HG03558 (cell line): ENCODE measurements at regions not wholly inside any gene's neighbourhood (a gene's known extent, or its start where the extent isn't known, plus 50 kb on each side); places are given as distances from the start of the nearest gene placed in this dataset.
"Not testable (repeated sequence)": the region's sequence is repeated elsewhere in the genome, so short reads cannot be mapped to it uniquely, and the experiment has no call there.

Experiments used
- ATAC-seq: cut with Tn5 transposase; IDR thresholded peaks from one replicate; pipeline ENCODE4 v1.9.1; 2021; ENCODE audit warnings: moderate number of reproducible peaks; ENCODE audit not compliant: unreplicated experiment; ENCODE audit errors: extremely low read depth

DNA sequence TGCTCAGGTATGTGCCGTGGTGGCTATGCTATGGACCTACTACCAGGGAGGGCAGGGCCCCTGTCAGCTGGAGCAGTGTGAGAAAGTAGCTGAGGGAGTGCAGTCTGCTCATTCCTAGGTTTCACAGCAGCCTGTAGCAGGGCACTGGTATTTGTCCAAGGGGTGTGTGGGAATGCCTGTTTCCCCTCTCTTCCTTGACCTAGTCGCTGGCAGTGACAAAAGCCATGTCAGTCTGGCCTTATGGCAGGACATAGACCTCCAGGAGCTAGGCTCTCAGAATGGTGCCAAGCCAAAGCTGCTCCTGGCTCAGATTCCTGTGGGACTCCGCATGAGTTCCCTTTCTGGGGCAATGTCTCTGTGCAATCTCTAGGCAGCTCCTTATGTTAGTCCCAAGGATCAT is 253.9 kb upstream of the TYRP1 start:
- ATAC-seq: no peak

DNA sequence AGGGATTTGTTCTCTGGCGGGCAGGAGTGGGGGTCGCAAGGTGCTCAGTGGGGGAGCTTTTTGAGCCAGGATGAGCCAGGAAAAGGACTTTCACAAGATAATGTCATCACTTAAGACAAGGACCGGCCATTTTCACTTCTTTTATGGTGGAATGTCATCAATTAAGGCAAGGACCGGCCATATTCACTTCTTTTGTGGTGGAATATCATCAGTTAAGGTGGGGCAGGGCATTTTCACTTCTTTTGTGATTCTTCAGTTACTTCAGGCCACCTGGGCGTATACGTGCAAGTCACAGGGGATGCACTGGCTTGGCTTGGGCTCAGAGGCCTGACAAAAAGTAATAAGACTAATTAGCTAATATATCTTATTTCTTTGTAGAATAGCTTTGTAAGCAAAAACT is 252.1 kb upstream of the TYRP1 start:
- not testable (repeated sequence) for ATAC-seq

DNA sequence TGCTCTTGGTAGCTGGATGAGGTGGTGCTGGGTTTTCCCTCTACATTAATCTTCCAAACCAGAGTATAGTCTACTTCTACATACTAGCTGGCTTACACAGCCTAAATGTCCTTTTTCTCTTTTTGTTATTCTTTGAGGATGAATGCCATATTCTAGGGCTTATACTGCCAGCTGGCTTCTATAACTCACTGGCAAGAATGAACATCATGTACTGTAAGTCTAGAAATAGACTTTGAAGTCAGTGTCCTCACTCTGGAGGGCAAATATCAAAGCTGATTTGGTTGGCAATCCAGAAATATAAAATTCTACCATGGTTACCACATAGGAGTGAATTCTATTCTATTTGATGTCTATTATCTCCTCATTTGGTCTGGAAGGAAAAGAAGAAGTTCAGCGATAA is 251.7 kb upstream of the TYRP1 start:
- ATAC-seq: no peak

DNA sequence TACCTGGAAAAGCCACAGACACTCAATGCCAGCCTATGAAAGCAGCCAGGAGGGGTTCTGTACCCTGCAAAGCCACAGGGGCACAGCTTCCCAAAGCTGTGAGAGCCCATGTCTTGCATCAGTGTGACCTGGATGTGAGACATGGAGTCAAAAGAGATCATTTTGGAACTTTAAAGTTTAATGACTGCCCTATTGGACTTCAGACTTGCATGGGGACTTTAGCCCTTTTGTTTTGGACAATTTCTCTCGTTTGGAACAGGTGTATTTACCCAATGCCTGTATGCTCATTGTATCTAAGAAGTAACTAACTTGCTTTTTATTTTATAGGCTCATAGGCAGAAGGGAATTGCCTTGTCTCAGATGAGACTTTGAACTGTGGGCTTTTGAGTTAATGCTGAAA is 244.9 kb upstream of the TYRP1 start:
- no peak for ATAC-seq

DNA sequence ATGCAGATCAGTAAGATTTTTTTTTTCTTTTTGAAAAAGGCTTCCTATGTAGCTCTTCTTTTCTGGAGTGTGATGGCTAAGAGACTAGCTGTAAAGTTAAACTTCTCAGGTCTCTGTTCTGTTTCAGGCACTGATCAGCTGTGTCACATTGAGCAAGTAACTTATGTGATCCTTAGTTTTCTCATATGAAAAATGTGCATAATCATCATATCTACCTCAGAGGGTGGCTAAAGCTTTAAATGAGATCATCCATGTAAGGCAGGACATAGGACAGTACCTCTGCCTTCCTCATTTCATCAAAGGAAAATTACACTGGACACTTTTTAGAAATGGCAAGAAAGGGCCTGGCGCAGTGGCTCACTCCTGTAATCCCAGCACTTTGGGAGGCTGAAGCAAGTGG is 235.9 kb upstream of the TYRP1 start:
- ATAC-seq: no peak

DNA sequence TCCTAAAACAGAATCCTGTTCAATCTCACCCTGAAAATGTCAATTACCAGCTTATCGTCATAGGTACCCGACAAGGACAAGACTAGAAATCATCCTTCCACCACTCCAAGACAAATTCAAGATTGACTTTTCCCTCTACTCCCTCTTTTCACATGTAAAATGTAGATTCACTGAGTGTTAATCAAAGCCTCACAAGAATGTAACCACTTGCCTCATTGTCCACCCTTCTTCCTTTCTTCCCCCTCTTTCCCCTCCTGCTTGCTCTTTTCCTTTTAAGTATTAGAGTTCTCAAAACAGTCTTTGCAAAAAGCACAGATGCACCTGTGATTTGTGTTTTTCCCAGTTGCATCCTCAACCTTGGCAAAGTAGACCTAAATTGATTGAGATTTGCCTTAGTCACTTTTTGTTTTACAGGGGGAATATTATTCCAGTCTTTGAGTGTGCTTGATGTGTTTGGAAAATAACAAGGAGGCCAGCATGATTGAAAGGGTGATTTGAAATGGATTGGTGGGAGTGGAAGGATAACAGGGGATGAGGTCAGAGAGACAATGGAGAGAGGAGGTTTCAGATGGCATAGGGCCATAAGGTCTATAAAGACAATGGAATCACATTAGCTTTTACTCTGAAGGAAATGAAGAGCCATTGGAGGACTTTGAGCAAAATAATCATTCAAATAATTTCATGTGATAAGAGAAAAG is 231.3 kb upstream of the TYRP1 start:
- no peak for ATAC-seq

DNA sequence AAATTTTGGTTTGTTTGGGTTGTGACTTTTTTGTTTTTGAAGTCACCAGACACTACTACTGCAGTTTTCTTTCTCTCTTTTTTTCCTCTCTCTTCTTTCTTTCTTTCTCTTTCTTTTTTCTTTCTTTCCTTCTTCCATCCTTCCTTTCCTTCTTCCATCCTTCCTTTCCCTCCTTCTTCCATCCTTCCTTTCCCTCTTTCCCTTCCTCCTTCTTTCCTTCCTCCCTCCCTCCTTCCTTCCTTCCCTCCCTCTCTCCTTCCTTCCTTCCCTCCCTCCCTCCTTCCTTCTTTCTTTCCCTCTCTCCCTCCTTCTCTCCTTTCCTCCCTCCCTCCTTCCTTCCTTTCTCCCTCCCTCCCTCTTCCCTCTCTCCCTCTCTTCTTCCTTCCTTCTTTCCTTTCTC is 230.3 kb upstream of the TYRP1 start:
- no peak for ATAC-seq

DNA sequence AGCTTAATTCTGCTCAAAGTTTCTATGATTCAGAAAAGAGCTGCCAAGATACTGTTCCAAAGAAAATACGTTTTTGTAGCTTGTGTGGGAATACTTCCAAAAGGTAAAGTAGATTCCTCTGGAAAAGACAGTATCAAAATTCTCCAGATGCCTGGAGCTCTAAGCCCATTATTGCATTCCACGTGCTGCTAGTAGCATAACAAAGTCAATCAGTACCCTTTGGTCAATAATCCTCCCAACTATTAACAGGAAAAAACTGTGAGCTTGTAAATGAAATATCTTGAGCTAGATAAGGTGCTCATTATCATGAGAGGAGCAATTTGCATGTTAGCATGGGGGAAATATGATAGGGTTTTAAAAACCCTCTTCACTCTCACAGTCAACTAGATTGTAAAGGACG is 229.5 kb upstream of the TYRP1 start:
- ATAC-seq: no peak

DNA sequence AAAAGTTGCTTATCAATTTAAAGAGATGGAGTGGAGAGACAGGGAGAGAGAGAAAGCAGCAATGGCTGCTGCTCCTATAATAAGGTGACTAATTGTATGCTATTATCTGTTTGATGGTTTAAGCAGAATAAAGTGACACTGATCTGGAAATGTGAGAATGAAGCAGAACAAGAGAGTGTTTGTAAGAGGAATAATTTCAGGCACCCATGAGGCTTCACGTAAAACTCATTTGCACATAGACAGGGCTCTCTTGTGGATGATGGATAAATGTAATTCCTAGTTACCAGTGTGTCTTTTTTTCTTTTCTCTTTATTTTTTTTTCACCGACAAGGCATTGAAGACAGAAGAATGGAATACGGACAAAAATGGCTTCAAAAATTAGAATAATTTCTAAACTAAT is 228.8 kb upstream of the TYRP1 start:
- ATAC-seq: no peak

DNA sequence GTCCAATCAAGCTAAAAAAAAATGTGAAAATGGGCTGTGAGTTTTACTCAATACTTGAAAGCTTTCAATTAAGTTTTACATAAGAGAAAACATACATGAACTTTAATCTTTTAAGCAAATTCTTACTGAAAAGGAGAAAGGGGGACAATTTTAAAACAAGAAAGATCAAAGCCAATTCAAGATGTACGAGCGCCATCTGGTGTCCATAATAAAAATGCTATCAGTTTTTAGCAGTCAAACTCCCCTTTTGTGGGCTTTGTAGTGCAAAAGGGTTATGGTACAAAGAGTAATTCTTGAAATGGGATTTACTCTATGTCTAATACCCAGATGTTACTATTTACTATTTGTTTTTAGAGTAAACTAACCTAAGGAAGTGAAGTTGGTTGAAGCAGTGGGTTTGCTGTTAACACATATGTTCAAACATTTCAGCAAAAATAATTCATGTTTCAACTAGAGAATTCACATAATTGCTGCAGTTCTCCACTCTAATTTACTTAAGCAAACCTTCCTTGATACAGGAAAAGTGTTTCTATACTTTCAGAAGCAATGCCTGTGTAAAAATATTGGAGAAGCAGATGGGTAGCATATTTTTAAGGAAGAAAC is 228.2 kb upstream of the TYRP1 start:
- no peak for ATAC-seq

DNA sequence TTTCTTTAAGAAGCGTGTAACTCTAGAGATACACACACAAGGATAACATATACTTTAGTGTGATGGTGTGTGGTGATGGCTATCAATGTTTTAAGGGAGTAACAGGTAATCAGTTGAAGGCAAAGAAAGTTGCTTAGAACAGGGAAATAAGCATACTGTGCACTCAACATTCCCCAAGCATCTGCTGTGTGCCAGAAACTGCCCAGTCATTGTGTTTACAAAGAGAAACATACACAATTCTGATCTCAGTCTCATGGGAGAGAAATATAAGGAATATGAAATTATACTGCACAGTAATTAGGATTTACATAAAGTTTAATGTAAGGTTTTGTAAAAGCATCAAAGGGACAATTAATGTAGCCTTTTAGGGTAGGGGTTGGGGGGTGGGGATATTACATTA is 224.1 kb upstream of the TYRP1 start:
- ATAC-seq: no peak

DNA sequence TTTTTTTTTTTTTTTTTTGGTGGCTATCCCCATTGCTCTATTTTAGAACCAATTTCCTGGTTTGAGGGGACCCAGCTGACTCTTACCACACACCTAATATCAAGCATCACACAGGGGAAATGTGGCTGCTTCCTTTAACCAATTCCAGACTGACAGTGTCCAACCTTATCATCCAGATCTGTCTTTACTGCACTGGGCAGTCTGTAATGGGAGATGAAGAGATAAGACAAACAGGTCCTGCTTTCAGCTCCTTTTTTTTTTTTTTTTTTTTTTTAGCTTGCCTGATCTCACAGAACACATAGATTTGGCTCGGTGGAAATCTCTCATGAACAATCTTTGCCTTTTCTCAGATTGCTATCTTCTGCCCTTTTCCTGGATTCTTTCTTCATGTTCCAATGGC is 198.8 kb upstream of the TYRP1 start:
- no peak for ATAC-seq

DNA sequence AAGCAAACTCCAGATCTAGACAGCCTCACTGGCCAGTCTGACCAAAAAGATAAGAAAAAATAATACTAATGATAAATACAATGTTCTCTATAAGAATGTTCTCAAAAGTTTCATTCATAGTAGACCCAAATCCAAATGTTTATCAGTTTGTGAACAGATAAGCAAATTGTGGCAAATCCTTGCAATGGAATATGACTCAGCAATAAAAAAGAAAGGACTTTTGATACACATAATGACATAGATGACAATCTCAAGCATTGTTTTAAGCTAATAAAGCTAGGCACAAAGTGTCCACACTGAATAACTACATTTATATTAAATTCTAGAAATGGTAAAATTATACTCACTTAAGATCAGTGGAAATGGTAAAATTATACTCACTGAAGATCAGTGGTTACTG is 195.4 kb upstream of the TYRP1 start:
- no peak for ATAC-seq

DNA sequence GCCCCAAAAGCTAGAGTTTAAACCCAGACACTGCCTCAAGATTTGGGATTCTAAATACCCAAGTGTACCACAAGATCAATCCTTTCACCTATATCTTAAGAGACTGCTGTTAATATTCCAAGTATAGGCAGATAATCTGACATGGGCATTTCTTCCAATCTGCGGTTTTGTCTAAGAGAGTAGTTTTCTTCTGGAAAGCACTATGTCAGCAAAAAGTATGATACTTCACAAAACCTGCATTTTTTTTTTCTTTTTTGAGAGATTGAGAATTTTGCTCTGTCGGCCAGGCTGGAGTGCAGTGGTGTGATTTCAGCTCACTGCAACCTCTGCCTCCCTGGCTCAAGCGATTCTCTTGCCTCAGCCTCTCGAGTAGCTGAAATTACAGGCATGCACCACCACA is 190.7 kb upstream of the TYRP1 start:
- ATAC-seq: no peak

DNA sequence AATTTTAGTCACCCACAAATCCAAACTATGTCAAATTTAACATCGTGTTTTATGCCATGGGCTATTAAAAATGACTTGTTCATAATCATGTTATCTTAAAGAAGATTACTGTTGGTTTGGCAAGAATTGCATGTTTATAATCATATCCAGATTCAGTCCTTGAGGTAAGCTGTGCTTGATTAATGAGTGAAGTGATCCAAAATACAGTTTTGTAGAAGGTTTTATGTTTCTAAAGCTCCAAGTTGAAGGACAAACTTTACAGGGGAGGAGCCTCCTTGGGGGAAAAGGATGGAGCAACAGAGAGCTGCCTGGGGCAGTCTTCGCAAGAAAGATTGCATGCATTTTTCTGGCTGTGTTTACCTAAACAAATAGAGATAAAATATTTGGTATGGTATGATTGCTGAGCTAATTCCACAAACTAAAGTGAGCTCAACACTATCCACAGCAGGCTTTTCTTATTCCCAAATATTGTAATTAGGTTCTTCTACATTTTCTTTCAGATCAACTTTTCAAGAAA is 189.5 kb upstream of the TYRP1 start:
- ATAC-seq: no peak

DNA sequence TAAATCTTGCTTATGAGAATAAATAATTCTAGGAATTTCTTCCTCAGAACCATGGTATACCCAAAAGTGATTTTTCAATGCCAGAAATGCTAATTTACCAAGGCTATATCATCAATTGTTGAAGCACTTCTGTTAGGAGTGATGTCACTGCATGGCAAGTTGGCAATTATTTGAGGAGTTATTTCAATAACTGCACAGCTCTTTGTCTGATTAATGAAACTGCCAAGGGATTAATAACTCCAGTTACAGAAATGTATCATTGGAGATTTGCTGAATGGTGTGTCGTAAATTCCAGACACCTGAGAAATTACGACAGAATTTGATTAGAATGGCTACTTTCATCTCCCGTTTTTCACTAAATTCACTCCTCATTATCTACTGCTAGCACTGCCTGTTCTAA is 182.6 kb upstream of the TYRP1 start:
- ATAC-seq: no peak

DNA sequence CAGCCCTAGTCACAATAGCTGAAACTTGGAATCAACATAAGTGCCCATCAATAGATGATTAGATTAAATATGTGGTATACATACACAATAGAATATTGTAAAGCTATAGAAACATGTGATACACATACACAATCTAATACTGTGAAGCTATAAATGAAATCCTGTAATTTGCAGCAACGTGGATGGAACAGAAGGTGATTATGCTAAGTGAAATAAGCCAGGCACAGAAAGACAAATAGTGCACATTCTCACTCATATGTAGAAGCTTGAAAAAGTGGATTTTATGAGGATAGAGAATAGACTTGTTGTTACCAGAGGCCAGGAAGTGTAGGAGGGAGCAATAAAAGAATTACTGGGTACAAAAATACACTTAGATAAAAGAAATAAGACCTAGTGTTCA is 181.5 kb upstream of the TYRP1 start:
- no peak for ATAC-seq

DNA sequence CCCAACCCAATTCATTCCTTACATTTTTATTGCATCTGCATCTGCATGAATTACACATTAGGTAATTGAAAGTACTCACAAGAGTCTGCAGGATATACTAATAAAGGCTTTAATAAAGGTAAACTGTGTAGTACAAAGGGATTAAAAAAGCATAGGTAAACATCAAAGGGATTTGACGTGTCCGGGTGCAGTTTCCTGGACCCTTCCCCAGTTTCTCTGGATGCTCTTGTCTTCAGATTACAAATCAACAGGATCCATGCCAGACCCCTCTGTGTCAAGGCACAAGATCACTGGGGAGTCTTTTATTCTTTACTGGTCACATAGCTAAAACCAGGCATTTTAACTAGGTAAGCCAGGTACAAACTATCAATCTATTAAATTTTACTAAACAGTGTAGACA is 177.2 kb upstream of the TYRP1 start:
- ATAC-seq: no peak

DNA sequence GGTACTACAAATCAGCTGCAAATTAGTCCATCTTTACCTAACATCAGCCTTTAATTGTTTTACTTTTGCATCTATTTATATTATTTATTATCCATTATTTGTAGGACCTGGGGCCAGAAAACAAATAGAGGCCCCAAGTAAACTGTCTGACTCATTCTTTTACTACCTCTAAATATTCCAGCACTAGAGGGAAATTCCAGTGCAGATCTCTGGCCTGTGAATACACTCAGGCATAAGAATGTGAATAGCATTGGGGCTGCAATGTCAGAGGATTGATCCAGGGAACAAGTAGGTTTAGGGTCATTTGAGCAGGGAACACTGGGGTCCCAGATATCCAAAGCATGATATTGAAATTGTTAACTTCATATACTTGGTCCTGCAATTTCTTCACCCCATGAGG is 176.6 kb upstream of the TYRP1 start:
- no peak for ATAC-seq

DNA sequence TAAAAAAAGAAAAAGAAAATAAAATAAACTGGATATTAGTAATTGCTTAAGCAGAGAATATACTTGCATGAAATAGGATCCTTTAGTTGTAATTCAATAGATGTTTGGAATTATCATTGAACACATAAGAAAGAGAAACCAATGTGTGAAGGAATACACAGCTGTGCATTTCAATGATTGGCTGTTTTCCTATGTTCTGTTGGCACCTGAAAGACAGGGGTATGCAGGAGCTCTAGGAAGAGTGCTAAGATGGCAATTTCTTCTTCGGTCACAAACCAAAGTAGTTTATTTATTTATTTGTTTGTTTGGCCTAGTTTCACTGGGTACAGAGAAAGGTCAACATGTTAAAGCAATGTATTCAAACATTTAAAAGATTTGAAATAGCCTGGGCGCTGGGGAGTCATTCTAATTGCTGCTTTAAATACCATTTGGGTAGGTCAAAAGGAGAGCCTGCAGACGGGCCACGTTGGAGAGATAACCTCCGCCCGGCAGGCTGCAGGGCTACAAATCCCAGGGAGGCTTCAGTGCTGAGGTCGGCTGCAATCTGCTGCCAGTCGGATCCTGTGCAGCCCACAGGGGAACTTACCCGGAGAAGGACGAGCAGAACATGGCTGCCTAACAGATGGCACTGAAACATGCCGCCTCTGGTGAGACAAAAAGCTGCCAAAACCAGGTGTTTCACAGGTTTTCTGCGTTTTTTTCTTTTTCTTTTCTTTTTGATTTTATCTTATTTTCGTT is 154.2 kb upstream of the TYRP1 start:
- ATAC-seq: no peak

DNA sequence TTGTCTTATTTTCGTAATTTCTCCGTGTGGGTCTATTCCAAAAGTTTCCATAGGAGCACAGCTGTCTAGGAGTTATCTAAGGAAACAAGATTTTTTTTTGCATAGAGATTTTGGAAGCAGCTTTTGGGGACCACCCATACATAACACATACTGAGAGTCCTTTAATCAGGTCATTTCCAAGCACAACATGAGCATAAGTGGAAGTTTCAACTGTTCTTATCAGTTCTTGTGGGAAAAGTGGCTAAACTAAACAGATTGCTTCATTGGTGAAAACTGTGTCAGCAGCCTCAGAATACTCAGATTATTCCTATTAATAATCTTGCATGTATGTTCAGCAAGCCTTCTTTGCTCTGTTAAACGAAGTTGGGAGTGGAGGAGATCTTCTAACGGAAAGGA is 153.6 kb upstream of the TYRP1 start:
- ATAC-seq: no peak

DNA sequence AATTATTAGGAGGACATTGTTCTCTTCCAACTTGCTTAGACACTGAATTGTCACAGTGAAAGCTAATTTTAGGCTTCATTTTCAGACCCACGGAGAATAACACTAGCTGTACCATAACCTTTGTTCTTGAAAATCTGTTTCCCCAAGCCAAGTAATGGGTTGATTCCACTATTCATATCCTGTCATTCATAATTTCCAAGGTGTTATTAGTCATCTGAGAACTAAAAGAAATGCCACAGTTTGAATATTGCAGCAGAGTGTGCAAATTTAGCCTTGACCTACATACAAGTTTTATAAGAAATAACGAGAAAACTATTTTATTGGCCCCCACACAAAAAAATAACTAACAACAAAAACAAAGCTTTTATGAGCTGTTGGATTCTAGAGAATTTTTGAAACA is 148.5 kb upstream of the TYRP1 start:
- no peak for ATAC-seq
